ENCODE measurements at regions not wholly inside any gene's neighbourhood (a gene's known extent, or its start where the extent isn't known, plus 50 kb on each side); places are given as distances from the start of the nearest gene placed in this dataset.

GRCh38 chr2:180481998-180482397, 474.9 kb upstream of the CWC22 start (continued):
- TF ChIP-seq CTCF (IDR thresholded peaks at IDR 0.05 in 2 of 3, conservative IDR thresholded peaks at IDR 0.05 in 1 of 3; ENCODE audit: borderline replicate concordance in 1 of 3, insufficient read depth in 1 of 3, low read depth in 2 of 3, low read length in 2 of 3) (no peak), EZH2phosphoT487 (IDR thresholded peaks at IDR 0.05; ENCODE audit: borderline replicate concordance) (no peak), ZNF274 (IDR thresholded peaks at IDR 0.05; ENCODE audit: low read depth, low read length) (no peak)

- ChIA-PET RAD21 (ENCODE audit: low non-redundant PET in 1 of 2, low total read pairs in 2 of 2, uncharacterized antibody in 2 of 2, unreplicated experiment in 2 of 2) (no interaction called here), POLR2A (interaction anchor here (0.7 kb wide), 1 partner anchor 11 kb away, joined by 4 read pairs; no protein-coding TSS in a partner anchor), CTCF (no interaction called here)
- no peaks in the 10 kb centered on the region for H3K4me1 ChIP-seq (ENCODE audit: control insufficient read depth in 1 of 2, insufficient read depth in 2 of 2, low read length in 2 of 2)
- no peak overlapping the region for H3K27ac ChIP-seq (ENCODE audit: low read depth, low read length)
- no peak overlapping the region for H2AFZ ChIP-seq (ENCODE audit: low read depth, low read length, poor library complexity, severe bottlenecking)
- H4K20me1 ChIP-seq (ENCODE audit: insufficient read depth): no peaks in the 10 kb centered on the region
- no peaks in the 10 kb centered on the region for H3K27me3 ChIP-seq (ENCODE audit: insufficient read depth, low read length)
- no peaks in the 10 kb centered on the region for H3K9me2 ChIP-seq (ENCODE audit: insufficient read depth)
- DNase-seq (ENCODE audit: low read depth, low spot score): no peak
- H3K36me3 ChIP-seq (ENCODE audit: control insufficient read depth in 1 of 2, insufficient read depth in 2 of 2, low read length in 2 of 2): no peaks in the 10 kb centered on the region
- H3K79me2 ChIP-seq (ENCODE audit: insufficient read depth, low read length): no peaks in the 10 kb centered on the region
- no peaks in the 10 kb centered on the region for H3K9me3 ChIP-seq (ENCODE audit: control insufficient read depth in 1 of 2, insufficient read depth in 1 of 2, low read depth in 1 of 2, low read length in 2 of 2)
- no peak overlapping the region for H3K9ac ChIP-seq (ENCODE audit: low read length)
- BruUV-seq (replicated peaks): no TSS peak
- intact Hi-C loops (cut with micrococcal nuclease): no loop called here
- TF ChIP-seq SP1 (IDR thresholded peaks at IDR 0.05; ENCODE audit: low read depth) (no peak), POLR2A (IDR thresholded peaks at IDR 0.05; ENCODE audit: borderline replicate concordance, extremely low read depth, insufficient read depth, insufficient read length) (no peak), ZBTB33 (IDR thresholded peaks at IDR 0.05; ENCODE audit: extremely low read depth, insufficient replicate concordance, low read length) (no peak), TCF7L2 (IDR thresholded peaks at IDR 0.05; ENCODE audit: borderline replicate concordance, extremely low read depth, insufficient read depth, insufficient read length) (no peak), FOSL1 (IDR thresholded peaks at IDR 0.05; ENCODE audit: low read depth) (no peak), RAD21 (IDR thresholded peaks at IDR 0.05; ENCODE audit: low read depth) (no peak), EZH2phosphoT487 (IDR thresholded peaks at IDR 0.05; ENCODE audit: borderline replicate concordance) (no peak), ELF1 (IDR thresholded peaks at IDR 0.05; ENCODE audit: borderline replicate concordance, low read depth) (no peak), ZFX (IDR thresholded peaks at IDR 0.05) (no peak), EGR1 (IDR thresholded peaks at IDR 0.05; ENCODE audit: low read depth) (no peak), EZH2 (IDR thresholded peaks at IDR 0.05) (no peak), MAX (IDR thresholded peaks at IDR 0.05) (no peak)
- H3K4me2 ChIP-seq (ENCODE audit: low read length): no peak overlapping the region
- H3K4me3 ChIP-seq (replicated peaks in 1 of 2; ENCODE audit: low read depth in 1 of 2, low read length in 2 of 2): no peak overlapping the region
- no peak for ATAC-seq
Observed at GRCh38 chr2:180478883-180479282, 471.8 kb upstream of the CWC22 start.
